ENCODE measurements at regions not wholly inside any gene's neighbourhood (a gene's known extent, or its start where the extent isn't known, plus 50 kb on each side); places are given as distances from the start of the nearest gene placed in this dataset.
"Not testable (repeated sequence)": the region's sequence is repeated elsewhere in the genome, so short reads cannot be mapped to it uniquely, and the experiment has no call there.

GRCh38 chr2:83229443-83229842, 1229.6 kb downstream of the SUCLG1 start:
- no peak for ATAC-seq

GRCh38 chr2:83224591-83225200, 1234.4 kb downstream of the SUCLG1 start:
- ATAC-seq = no peak

GRCh38 chr2:83221258-83221657, 1237.8 kb downstream of the SUCLG1 start:
- no peak for ATAC-seq

GRCh38 chr2:83217854-83218253, 1241.2 kb downstream of the SUCLG1 start:
- no peak for ATAC-seq

GRCh38 chr2:83196225-83196624, 1262.9 kb downstream of the SUCLG1 start:
- ATAC-seq = no peak

GRCh38 chr2:83191316-83191715, 1267.8 kb downstream of the SUCLG1 start:
- ATAC-seq = no peak

- ATAC-seq = no peak
Measured at GRCh38 chr2:83186105-83186760, 1272.8 kb downstream of the SUCLG1 start.

GRCh38 chr2:83180862-83181530, 1278.1 kb downstream of the SUCLG1 start:
- ATAC-seq = not testable (repeated sequence)

GRCh38 chr2:83176539-83176938, 1282.5 kb downstream of the SUCLG1 start:
- no peak for ATAC-seq

GRCh38 chr2:83172841-83173240, 1286.2 kb downstream of the SUCLG1 start:
- no peak for ATAC-seq

GRCh38 chr2:83168377-83168776, 1290.7 kb downstream of the SUCLG1 start:
- ATAC-seq = no peak

- ATAC-seq = no peak
Measured at GRCh38 chr2:83162421-83162820, 1296.7 kb downstream of the SUCLG1 start.

GRCh38 chr2:83160571-83160970, 1298.5 kb downstream of the SUCLG1 start:
- no peak for ATAC-seq

GRCh38 chr2:83155826-83156225, 1303.3 kb downstream of the SUCLG1 start:
- no peak for ATAC-seq

GRCh38 chr2:83143946-83144345, 1315.1 kb downstream of the SUCLG1 start:
- ATAC-seq = no peak

GRCh38 chr2:83142934-83143333, 1316.1 kb downstream of the SUCLG1 start:
- no peak for ATAC-seq

GRCh38 chr2:83115606-83116005, 1343.5 kb downstream of the SUCLG1 start:
- no peak for ATAC-seq

GRCh38 chr2:83115155-83115554, 1343.9 kb downstream of the SUCLG1 start:
- no peak for ATAC-seq

- ATAC-seq = no peak
Measured at GRCh38 chr2:83113953-83114352, 1345.1 kb downstream of the SUCLG1 start.

GRCh38 chr2:83112858-83113257, 1346.2 kb downstream of the SUCLG1 start:
- ATAC-seq = no peak

GRCh38 chr2:83109284-83109683, 1349.8 kb downstream of the SUCLG1 start:
- no peak for ATAC-seq

- no peak for ATAC-seq
Measured at GRCh38 chr2:83106853-83107252, 1352.2 kb downstream of the SUCLG1 start.

- ATAC-seq = no peak
Measured at GRCh38 chr2:83104202-83104601, 1354.9 kb downstream of the SUCLG1 start.

GRCh38 chr2:83103613-83104012, 1355.5 kb downstream of the SUCLG1 start:
- no peak for ATAC-seq

Measured in activated CD4-positive, CD25-positive, alpha-beta regulatory T cell treated with anti-CD3 and anti-CD28 coated beads, Interleukin-2, amount 50 U/mL, for 24 hours (primary cell).